Neutrophil (primary cell): ENCODE measurements at regions not wholly inside any gene's neighbourhood (a gene's known extent, or its start where the extent isn't known, plus 50 kb on each side); places are given as distances from the start of the nearest gene placed in this dataset.

Experiments
- H3K27ac ChIP-seq: fragments of 200-600 bp; sonication (generic); 2 replicates; pipeline ENCODE4 v1.5.1; 2016; ENCODE audit warnings: mild to moderate bottlenecking, moderate library complexity
- H3K27me3 ChIP-seq: fragments of 200-600 bp; sonication (generic); 2 replicates; pipeline ENCODE4 v1.6.0; 2016; ENCODE audit warnings: mild to moderate bottlenecking
- H3K36me3 ChIP-seq: fragments of 200-600 bp; sonication (generic); 2 replicates; pipeline ENCODE4 v1.5.1; 2017
- H3K4me1 ChIP-seq, 2 experiments: fragments of 200-600 bp in 1 of 2; sonication (generic) in 1 of 2; 1 replicate in 1 of 2; 2 replicates in 1 of 2; pipeline versions ENCODE4 v1.5.1 to v1.6.1; 2013 to 2016; ENCODE audit warnings: low read depth in 1 of 2, low read length in 1 of 2, mild to moderate bottlenecking in 1 of 2, moderate library complexity in 1 of 2; ENCODE audit not compliant: control insufficient read depth in 1 of 2, insufficient read depth in 1 of 2
- H3K4me3 ChIP-seq, 2 experiments: fragments of 200-600 bp in 1 of 2; sonication (generic) in 1 of 2; 1 replicate in 1 of 2; 2 replicates in 1 of 2; pipeline ENCODE4 v1.5.1; 2013 to 2016; ENCODE audit warnings: low read depth in 1 of 2, low read length in 1 of 2, mild to moderate bottlenecking in 1 of 2, moderate library complexity in 1 of 2
- H3K9me3 ChIP-seq: fragments of 200-600 bp; sonication (generic); 2 replicates; pipeline ENCODE4 v1.5.1; 2016
- CTCF ChIP-seq: fragments of 200-600 bp; sonication (generic); IDR thresholded peaks from 2 replicates; pipeline ENCODE4 v1.5.1; 2016; ENCODE audit warnings: antibody characterized with exemption

DNA sequence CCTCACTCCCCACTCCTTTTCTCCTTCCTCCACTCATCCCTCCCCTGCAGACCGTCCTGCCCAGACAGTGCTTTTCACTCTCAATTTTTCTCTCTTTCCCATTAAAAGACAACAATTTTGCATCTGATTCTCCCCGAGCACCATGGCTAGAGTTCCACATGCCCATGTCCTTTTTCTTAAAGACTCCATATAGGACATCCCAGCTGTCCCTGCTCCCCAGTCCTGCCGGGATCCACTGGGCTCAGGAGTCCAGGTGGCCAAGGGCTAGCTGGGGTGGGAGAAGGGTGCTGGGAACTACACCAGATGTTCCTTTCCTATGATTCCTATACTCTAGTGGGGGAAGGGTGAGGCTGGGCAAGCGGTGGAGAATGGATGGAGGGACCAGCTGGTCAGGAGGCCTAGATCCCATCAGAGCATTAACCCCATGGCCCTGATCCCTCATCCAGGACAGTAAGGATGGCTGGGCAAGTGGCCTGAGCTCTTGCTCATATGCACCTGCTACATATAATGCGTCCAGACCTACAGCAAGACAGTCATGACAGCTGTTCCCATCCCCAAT is 52.8 kb upstream of the RMDN2 start:
- Histone ChIP-seq H3K4me3 (no peak overlapping the region), H3K27me3 (no peaks in the 10 kb centered on the region), H3K4me1 (no peaks in the 10 kb centered on the region), H3K27ac (no peak overlapping the region), H3K9me3 (no peaks in the 10 kb centered on the region), H3K36me3 (no peaks in the 10 kb centered on the region)
- TF ChIP-seq CTCF = no peak

- no peak overlapping the region for H3K27ac ChIP-seq
- H3K4me3 ChIP-seq = no peak overlapping the region
- no peaks in the 10 kb centered on the region for H3K9me3 ChIP-seq
- TF ChIP-seq CTCF = no peak
- H3K36me3 ChIP-seq = no peaks in the 10 kb centered on the region
- H3K4me1 ChIP-seq = no peaks in the 10 kb centered on the region
- no peaks in the 10 kb centered on the region for H3K27me3 ChIP-seq
Measured at GRCh38 chr2:37873229-37873628, 51.9 kb upstream of the RMDN2 start.

DNA sequence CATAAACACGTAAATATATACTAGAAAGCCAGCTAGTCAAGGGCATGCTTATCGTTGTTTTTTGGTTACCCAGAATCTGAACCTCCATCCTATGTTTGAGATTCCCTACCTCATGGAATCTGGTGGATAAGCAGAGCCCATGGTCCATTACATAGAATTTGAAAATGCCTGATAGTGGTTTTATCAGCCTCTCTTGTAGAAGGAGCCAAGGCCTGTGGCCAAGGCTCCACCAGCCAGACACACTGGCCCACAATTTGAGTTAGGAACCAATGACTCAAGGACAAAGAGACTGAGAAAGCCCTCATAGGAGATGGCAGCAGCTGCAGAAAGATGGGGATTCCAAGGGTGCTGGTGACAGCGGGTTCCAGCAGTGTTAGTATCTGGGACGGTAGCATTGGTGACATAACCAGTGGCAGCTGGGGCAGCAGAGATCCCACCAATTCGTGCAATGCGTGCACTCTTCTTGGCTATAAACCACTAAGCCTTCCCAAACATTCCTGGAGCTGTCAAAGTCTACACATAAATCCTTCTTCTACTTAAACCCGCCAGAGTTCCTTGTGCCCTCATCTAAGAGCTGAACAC is 51.2 kb upstream of the RMDN2 start:
- Histone ChIP-seq H3K36me3 (no peaks in the 10 kb centered on the region), H3K4me1 (no peaks in the 10 kb centered on the region), H3K27me3 (no peaks in the 10 kb centered on the region), H3K4me3 (no peak overlapping the region), H3K27ac (no peak overlapping the region), H3K9me3 (no peaks in the 10 kb centered on the region)
- no peak for TF ChIP-seq CTCF

DNA sequence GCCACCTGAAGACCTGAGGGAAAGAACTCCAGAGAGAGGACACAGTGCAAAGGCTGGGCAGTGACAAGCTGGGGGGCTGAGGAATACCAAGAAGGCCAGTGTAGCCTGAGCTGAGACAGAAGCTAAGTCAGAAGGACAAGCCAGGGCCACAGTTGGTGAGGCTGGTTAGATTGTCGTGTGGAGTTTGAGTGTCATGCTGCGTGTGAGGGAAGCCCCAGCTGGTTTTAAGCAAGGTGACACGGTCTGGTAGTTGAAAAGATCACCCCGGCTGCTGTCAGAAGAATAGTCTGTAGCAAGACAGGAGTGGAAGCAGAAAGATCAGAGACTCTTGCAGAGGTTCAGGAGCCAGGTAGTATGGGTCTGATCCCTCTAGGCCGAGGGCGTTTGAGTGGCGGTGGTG is 50.6 kb upstream of the RMDN2 start:
- H3K9me3 ChIP-seq = no peaks in the 10 kb centered on the region
- no peaks in the 10 kb centered on the region for H3K36me3 ChIP-seq
- no peaks in the 10 kb centered on the region for H3K4me1 ChIP-seq
- no peak overlapping the region for H3K27ac ChIP-seq
- no peak overlapping the region for H3K4me3 ChIP-seq
- H3K27me3 ChIP-seq = no peaks in the 10 kb centered on the region
- no peak for TF ChIP-seq CTCF
